HG02588 (cell line): ENCODE measurements at regions not wholly inside any gene's neighbourhood (a gene's known extent, or its start where the extent isn't known, plus 50 kb on each side); places are given as distances from the start of the nearest gene placed in this dataset.
"Not testable (repeated sequence)": the region's sequence is repeated elsewhere in the genome, so short reads cannot be mapped to it uniquely, and the experiment has no call there.

Source experiments
- ATAC-seq: cut with Tn5 transposase; IDR thresholded peaks from one replicate; pipeline ENCODE4 v1.9.1; 2021; ENCODE audit warnings: mild to moderate bottlenecking, moderate library complexity; ENCODE audit not compliant: unreplicated experiment

DNA sequence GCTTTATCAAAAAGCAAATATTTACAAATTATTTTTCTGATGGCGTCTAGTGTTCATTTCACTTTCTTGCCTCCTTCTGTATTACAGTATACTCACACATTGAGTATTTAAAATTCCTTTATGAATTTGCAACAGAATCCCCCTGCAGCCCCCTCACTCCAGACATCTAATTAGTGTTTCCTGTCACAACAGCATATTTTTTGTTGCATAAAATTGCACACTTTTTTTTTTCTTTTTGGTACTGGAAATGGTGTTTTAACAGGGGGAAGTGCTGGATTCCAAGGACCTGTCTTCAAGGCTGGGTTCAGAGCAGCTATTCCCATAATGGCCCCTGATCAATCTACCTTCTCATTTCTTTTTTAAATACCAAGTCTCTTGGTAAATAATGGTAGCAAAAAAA is 184.3 kb upstream of the HMCN1 start:
- ATAC-seq, result no peak

DNA sequence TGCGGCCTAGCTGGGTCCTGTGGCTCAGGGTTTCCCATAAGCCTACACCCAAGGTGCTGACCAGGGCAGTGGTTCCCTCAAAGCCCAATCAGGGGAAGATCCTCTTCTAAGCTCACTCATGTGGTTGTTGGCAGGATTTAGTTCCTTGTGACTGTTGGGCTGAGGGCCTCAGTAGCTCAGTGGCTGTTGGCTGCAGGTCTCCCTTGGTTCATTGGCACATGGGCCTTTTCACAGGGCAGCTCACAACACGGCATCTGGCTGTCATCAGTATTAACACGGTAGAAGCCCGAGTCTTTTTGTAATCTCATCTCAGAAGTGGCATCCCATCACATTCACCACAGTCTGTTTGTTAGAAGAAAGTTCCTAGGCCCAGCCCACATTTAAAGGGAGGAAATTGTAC is 188.2 kb upstream of the HMCN1 start:
- ATAC-seq, result no peak

DNA sequence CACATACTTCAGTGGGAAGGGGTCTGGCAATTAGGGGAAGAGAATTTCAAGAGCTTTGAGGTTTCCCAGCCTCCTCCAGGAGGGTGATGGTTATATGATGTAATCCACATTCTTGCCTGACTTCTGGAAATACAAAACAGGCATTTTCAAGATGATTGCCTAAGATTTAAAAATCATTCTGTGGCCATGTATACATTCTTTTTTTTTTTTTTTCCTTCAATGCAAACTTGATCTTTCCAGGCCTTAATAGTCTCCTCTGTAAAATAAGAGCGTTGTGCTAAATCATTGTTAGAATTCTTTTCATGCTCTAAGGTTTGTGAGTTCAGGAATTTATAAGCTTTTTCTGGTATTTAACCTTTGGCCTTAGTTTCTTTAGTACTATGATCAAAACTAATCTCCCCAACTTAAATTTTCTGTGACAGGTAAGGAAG is 192.3 kb upstream of the HMCN1 start:
- no peak for ATAC-seq

DNA sequence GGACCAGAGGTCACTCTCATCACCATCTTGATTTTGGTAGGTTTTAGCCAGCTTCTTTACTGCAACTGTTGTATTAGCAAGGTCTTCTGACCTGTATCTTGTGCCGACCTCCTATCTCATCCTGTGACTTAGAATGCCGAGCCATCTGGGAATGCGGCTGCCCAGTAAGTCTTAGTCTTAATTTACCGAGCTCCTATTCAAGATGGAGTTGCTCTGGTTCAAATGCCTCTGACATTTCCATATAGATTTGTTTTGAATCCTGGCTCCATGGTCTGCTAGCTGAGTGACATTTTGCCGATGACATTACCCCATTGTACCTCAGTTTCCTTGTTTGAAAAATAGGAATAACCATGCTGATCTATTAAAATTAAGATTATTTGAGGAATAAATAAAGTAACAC is 193.9 kb upstream of the HMCN1 start:
- no peak for ATAC-seq

DNA sequence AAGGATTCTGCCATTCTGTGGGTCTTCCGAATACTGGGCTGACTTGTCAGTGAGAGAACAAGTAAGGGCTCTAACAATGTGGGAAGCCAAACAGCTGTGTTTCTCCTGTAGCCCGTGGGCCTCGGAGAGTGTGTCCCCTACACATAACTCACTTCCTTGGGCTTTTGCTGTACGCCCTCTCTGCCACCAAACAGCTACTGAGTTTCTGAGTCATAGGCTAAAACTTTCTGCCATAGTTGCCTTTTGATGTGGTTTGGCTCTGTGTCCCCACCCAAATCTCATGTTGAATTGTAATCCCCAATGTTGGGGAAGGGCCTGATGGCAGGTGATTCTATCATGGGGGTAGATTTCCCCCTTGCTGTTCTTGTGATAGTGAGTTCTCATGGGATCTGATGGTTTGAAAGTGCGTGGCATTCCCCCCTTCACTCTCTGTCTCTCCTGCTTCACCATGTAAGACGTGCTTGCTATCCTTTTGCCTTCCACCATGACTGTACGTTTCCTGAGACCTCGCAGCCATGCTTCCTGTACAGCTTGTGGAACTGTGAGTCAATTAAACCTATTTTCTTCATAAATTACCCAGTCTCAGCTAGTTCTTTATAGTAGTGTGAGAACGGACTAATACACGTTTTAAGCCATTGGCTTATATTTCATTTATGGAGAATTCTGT is 194.8 kb upstream of the HMCN1 start:
- no peak for ATAC-seq

DNA sequence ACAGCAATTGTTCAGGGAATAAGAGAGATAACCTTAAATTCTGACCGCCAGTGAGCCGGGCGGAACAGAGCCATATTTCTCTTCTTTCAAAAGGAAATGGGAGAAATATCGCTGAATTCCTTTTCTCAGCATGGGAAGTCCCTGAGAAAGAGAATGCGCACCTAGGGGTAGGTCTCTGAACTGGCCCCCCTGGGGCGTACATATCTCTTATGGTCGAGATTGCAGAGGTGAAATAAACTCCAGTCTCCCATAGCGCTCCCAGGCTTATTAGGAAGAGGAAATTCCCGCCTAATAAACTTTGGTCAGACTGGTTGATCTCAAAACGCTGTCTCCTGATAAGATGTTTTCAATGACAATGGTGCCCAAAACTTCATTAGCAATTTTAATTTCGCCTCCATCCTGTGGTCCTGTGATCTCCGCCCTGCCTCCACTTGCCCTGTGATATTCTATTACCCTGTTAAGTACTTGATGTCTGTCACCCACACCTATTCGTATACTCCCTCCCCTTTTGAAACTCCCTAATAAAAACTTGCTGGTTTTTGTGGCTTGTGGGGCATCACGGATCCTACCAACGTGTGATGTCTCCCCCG is 195.8 kb upstream of the HMCN1 start:
- ATAC-seq, result not testable (repeated sequence)

DNA sequence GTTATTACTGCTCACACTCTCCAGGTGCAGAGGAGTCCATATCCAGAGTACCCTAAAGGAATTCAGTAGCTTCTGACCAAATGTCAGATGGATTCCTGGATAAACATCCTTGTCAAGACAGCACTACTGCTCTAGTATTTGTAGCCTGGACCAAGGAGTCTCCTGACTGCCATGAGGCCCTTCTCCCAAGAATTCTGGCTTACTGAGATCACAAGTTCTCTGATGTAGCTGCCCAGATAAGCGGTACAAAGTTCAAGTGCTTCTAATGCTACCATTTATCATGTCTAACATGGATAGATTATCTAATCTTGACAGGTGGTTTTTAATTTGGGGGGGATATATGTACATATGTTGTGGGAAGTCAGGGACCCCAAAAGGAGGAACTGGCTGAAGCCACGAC is 196.6 kb upstream of the HMCN1 start:
- no peak for ATAC-seq

DNA sequence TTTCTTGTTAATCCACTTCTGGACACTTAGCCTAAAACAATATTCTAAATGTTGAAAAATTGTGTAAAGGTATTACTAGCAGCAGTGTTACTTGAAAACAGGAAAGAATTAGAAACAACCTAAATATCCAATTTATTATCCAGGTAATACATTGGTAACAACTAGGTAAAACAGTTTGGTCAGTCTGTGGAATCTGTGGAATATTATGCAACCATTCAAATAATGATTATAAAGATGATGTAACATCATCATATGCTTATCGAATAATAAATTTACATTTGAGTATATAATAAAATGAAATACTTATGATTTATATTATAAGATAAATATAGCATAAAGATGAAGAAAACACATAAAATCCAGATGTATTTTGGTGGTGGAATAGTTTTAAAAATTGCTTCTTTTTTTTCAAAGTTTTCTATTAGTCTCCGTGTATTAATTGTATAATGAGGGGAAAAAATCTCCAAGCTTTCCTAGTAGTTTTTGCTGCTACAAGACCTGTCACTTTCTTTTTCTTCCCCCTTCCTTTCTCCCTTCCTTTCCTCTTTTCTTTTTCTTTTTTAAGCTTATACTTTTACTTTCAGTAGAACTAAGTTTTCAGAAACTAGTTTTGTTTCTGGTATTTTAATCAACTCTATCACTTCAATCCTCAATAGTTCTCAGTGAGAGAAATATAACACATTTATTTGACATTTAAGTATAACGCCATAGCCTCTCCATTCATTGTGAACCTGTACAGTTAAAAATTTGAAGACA is 197.8 kb upstream of the HMCN1 start:
- no peak for ATAC-seq

DNA sequence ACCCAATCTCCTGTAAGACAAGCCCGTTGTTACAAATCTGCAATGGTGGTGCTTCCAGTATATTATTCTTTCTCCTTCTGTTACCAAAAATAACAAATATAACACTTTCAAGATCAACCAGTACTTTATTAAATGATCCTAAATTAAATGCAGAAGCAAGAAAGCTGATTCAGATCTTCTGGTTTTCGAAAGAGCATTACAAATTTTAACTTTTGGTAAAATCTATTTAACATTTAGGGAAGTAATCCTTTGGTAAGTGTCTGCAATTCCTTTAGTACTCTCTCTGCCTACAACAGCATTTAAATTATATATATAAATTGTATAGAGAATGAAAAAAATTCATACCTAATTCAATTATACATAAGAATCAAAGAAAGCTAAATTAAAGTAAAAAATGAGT is 198.6 kb upstream of the HMCN1 start:
- no peak for ATAC-seq

DNA sequence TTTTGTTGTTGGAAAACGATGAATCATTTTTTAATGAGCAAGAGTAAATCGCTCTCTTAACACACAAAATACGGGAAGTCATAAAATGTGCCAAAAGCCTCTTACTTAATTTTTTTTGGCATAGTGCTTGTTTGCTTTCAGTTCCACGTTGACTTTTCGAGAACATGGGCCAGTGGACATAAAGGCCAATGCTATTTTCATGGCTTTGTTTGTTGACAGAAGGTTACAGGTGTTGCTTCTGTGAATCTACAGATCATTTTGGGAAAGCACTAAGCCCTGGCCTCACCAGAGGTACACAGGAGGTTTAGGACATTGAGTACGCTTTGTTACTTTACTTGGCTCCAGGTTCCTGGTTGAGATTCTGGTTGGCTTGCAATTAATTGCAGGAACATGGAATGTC is 199.4 kb upstream of the HMCN1 start:
- ATAC-seq, result no peak

DNA sequence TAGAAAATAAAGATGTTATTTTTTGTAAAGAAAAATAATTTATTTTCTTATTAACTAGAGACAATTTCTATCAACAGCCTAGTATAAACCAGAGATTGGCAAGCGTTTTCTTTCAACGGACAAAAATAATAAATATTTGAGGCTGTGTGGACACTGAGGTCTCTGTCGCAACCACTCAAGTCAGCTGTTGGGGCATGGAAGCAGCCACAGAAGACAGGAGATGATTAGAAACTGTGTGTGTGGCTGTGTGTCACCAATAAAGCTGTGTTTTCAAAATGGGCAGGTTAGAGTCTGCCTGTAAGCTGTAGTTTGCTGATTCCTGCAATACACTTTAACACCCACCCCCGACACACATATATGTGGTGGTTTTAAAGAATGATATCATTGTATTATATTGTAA is 200.6 kb upstream of the HMCN1 start:
- no peak for ATAC-seq

DNA sequence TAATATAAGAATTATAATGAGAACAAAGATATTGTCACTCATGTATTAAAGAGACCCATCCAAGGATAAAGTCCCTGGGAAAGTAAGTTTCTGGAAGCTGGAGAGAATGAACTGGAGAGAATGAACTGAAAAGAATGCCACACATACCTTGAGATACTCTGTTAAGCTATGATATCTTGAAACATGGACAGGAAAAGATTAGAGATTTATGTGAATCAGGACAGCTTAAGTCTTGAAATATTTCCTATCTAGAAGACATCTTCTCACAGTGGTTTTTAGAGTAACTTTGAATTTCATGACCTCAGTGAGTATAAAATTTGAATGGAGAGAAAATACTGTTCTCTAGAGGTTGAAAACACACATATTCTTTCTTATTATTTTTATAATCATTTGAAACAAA is 201.3 kb upstream of the HMCN1 start:
- ATAC-seq, result no peak

DNA sequence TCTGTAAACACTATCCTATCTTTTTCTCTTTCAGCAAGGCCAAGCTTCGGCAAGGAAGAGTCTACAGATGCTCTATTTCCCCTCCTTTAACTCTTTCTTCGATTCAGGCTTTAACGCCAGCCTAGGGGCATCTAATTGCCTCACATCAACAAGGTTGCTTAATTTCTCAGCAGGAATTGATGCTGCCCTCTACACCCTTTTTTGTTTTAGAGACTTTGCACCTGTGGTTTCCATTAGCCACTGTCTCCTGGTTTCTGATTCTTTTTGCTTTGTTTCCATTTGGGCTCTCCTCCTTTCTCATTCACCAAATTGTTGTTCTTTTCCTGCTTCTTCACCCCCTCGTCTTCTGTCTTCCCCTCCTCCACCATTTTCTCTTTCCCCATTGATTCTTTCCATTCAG is 202.4 kb upstream of the HMCN1 start:
- no peak for ATAC-seq

DNA sequence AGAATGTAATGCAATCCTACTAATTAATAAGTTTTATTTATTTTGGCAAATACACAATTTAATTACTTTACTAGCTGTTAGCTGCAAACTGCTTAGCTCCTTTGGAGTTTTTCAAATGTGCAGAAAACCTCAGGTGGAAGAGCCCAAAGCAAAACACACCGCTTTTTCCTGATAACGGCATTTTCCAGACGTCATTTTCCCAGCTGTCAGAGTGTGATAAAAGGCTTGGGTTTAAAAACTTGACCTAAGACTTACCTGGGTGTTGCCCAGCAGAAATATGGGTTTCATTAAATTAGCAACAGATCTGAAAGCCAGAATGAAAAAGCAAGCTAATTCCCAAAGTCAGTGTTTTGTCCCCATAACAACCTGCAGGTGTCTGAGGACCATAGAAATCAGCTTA is 204.0 kb upstream of the HMCN1 start:
- ATAC-seq, result no peak

DNA sequence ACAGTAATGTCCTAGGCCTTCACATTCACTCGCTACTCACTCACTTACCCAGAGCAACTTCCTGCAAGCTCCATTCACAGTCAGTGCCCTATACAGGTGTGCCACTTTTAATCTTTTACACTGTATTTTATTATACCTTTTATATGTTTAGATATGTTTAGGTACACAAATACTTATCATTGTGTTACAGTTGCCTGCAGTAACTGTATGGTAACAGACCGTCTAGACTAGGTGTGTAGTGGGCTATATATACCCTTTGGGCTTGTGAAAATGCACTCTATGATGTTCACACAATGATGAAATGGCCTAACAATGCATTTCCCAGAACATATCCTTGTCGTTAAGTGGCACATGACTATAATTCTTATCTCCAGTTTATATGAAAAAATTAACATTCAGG is 204.5 kb upstream of the HMCN1 start:
- ATAC-seq, result no peak

DNA sequence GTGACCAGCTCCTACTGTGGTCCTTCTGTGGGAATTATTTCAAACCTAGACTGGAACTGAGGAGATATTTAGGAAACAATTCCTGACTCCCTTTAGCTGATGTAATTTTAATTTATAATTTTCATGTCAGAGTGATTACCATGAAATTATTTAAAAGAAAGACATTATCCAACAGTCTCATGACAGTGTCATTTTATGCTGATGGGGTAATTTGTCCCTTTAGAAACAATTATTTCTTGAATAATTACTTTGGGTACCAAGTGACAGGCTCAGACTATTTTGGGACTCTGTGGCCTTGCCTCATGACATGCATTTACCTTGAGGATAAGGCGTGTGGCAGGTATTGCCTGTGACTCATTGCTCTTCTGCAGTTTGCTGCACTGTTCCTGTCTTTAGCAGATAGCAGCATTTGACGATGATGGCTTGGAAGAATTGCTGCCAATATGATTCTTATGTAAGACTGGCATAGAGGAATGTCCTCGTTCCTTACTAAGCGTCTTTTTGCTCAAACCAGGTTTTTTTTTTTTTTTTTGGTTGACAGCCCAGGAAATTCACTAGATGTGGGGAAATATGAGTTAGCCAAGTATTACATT is 206.0 kb upstream of the HMCN1 start:
- ATAC-seq, result no peak

DNA sequence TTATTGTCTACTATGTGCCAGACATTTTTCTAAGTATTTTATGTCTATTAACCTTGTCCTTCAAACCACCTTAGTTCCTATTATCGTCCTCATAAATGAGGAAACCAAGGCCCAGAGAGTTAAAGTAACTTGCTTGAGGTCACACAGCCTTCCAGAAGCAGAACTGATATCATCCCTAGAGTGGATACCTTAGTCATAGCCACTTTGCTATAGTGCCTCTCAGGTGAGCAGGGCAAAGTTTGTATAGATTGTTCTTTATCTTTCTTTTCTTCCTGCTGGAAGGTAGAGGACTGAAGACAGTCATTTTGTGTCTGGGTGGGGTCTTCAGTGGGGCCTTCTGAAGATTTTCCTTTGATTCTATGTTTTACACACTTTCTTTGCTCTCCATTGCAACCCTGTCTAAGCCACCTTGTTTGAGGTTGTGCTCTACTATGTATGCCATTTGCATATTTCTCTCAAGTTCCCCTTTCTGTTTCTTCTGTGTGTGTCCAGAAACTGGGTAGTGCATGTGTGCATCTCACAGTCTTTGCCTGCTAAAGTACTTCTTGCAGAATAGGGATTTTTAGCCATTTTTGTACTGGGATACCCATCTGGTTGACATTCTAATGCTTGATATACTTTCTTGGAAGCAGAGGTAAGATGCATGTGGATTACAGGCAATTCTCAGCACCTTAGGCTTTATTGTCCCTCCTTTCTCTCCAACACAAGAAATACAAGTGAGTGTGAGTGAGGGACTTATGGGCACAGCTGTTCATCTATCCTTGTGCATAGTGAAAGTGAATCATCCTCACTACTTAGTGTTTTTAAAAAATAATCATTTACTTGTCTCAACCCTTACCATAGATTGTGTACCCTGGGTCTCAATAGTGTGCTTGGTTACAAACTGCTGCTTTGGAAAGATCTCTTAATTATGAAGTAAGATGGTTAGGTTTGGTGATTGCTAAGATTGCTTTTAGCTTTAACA is 207.6 kb upstream of the HMCN1 start:
- peak; percentile 100 for ATAC-seq

DNA sequence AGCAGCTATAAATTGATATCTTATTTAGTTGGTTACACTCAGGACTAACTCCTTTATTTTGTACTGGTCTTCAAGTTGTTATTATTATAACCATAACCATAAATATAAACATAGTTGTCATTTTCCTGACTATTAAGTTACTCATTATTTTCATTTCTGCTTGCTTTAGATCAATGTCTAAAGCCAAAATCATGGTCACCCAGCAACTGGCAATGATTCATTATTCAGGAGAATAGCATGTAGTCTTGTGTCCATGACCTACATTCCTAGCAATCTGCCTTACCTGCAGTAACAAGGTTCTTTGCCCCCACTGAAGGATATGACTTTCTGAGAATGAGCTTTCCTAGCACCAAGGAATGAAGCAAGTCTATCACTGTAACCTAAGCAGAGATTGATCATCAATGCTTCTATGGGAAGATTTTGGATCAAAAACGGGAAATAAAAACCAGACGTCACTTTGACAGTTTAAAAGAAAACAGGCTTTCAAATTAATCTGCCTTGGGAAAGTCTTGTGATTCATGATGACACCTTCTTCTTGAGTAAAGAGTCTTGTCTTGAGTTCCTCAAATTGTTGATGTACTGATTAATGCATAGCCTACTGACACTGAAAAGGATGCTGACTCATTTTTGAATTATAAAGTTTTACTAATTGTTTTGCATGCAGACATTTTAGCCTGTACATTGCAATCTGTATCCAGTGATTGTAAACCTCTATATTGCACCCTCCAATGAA is 203.3 kb upstream of the IVNS1ABP start:
- ATAC-seq, result peak; percentile 57

DNA sequence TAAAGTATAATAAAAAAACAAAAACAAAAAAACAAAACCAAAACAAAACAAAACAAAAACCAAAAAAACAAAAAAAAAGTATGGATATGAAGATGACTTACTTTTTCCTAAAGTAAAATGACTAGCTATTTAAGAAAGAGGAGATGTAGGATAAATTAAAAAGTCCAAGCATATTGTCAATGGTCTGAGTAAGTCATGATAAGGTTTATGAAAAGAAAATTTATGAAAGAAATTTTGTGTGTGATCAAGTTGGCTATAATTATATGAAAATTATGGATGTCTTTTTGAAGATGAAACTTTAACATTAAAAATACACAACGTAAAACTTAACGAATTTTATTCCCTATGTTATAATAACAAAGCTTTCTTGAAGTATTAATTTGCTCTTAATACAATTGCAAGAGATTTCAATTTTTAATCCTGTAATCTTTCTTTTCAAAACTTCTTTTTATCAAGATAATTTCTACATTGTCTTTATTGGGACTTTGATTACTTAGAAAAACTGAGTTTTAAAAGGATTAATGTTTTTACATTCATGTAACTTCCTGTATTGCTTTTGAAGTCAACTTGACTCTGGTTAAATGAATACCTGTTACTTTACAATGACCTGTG is 200.9 kb upstream of the IVNS1ABP start:
- no peak for ATAC-seq

DNA sequence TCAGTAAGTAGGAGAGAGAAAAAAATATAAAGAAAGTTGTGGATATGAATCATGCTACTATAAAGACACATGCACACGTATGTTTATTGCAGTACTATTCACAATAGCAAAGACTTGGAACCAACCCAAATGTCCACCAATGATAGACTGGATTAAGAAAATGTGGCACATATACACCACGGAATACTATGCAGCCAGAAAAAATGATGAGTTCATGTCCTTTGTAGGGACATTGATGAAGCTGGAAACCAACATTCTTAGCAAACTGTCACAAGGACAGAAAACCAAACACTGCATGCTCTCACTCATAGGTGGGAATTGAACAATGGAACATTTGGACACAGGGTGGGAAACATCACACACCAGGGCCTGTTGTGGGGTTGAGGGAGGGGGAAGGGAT is 200.3 kb upstream of the IVNS1ABP start:
- ATAC-seq, result not testable (repeated sequence)
